ENCODE measurements at regions not wholly inside any gene's neighbourhood (a gene's known extent, or its start where the extent isn't known, plus 50 kb on each side); places are given as distances from the start of the nearest gene placed in this dataset.

- TF ChIP-seq EZH2 (IDR thresholded peaks at IDR 0.05) (no peak), CTCF (IDR thresholded peaks at IDR 0.05) (no peak), EZH2phosphoT487 (IDR thresholded peaks at IDR 0.05) (no peak)
Observed at GRCh38 chr12:115223322-115223721, 539.3 kb upstream of the TBX3 start.
